ENCODE measurements at regions not wholly inside any gene's neighbourhood (a gene's known extent, or its start where the extent isn't known, plus 50 kb on each side); places are given as distances from the start of the nearest gene placed in this dataset.

DNA sequence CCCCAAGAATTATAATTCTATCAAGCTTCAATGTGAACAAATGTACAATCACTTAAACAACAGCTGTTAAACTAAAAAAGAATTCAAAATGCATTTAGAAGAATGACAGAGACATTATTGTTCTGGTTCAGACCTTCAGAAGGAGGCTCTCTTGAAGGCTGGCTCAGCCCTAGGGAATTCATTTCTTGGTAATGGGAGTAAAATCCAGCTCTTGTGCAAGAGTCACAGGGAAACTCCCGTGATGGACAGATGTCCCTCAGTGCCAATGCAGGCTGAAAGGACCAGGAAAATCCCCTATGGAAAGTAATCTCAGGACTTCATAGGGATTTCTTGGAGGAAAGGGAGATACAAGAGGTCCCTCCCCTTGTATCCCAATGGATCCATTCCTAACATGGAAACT is 149.9 kb upstream of the STT3B start:
- H3K79me2 ChIP-seq (ENCODE audit: insufficient read depth, low read length): no peaks in the 10 kb centered on the region
- in situ Hi-C loops (cut with HindIII; ENCODE audit: extremely low pct_ligation_motif_present, low pct_unique_long_range_greater_than_20kb) (no loop called here), intact Hi-C loops (cut with micrococcal nuclease; ENCODE audit: unreplicated experiment) (no loop called here)
- POLR2A ChIA-PET: no interaction called here
- H3K4me2 ChIP-seq (ENCODE audit: low read depth, low read length): no peak overlapping the region
- no peaks in the 10 kb centered on the region for H4K20me1 ChIP-seq (ENCODE audit: insufficient read depth, low read length)
- WGBS (ENCODE audit: low lambda C conversion rate): 26% methylated on average over 1 of the region's 1 CpG
- CTCF ChIA-PET (ENCODE audit: low intra/inter-chr PET ratio, low total read pairs): no interaction called here
- H3K36me3 ChIP-seq (replicated peaks in 1 of 2; ENCODE audit: control insufficient read depth in 1 of 2, insufficient read depth in 2 of 2, low read length in 2 of 2): no peaks in the 10 kb centered on the region
- FAIRE-seq (no peak), DNase-seq (ENCODE audit: low spot score) (no peak), ATAC-seq (no peak)
- no TSS peak for BruUV-seq (replicated peaks)
- peaks cover 9% of the 10 kb centered on the region for H3K4me1 ChIP-seq (ENCODE audit: insufficient read depth, low read length)
- H3K9me3 ChIP-seq (ENCODE audit: low read length): no peaks in the 10 kb centered on the region
- H3K4me3 ChIP-seq (replicated peaks in 1 of 3; ENCODE audit: insufficient read depth in 1 of 3, low read depth in 2 of 3, low read length in 3 of 3): no peak overlapping the region
- H3K27me3 ChIP-seq (ENCODE audit: control insufficient read depth in 1 of 2, insufficient read depth in 2 of 2, low read length in 2 of 2): no peaks in the 10 kb centered on the region
- H2AFZ ChIP-seq (ENCODE audit: low read length): no peak overlapping the region
- H3K9ac ChIP-seq (ENCODE audit: insufficient read depth, low read depth, low read length): no peak overlapping the region
- TF ChIP-seq CEBPB (IDR thresholded peaks at IDR 0.05; ENCODE audit: borderline replicate concordance, low read depth, low read length) (peak; percentile 44; the same call in 1 of the 2 replicates), CCDC6 (CRISPR knock-in tag; IDR thresholded peaks at IDR 0.05) (no peak)
- TF ChIP-seq, protein P1, sequence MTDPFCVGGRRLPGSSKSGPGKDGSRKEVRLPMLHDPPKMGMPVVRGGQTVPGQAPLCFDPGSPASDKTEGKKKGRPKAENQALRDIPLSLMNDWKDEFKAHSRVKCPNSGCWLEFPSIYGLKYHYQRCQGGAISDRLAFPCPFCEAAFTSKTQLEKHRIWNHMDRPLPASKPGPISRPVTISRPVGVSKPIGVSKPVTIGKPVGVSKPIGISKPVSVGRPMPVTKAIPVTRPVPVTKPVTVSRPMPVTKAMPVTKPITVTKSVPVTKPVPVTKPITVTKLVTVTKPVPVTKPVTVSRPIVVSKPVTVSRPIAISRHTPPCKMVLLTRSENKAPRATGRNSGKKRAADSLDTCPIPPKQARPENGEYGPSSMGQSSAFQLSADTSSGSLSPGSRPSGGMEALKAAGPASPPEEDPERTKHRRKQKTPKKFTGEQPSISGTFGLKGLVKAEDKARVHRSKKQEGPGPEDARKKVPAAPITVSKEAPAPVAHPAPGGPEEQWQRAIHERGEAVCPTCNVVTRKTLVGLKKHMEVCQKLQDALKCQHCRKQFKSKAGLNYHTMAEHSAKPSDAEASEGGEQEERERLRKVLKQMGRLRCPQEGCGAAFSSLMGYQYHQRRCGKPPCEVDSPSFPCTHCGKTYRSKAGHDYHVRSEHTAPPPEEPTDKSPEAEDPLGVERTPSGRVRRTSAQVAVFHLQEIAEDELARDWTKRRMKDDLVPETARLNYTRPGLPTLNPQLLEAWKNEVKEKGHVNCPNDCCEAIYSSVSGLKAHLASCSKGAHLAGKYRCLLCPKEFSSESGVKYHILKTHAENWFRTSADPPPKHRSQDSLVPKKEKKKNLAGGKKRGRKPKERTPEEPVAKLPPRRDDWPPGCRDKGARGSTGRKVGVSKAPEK (CRISPR knock-in tag; IDR thresholded peaks at IDR 0.05; ENCODE audit: borderline replicate concordance): no peak
- H3K27ac ChIP-seq (ENCODE audit: extremely low read length, insufficient read depth, low read length): no peak overlapping the region

DNA sequence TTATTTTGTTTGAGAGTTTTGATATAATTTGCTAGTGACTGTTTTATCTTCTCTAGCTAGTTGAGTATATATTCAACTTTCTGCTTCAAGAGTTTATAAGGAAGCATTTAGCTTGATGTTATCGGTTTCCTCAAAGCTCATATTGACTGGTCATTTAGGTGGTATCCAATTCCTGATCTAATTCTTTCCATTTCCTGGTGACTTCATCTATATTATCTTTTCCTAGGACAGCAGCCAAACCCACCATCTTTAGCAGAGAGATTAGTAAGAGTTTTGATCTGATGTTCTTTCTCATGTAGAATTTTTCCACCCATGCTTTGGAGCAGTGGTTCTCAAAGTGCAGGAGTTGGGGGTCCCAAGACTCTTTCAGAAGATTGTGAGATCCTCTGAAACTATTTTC is 148.6 kb upstream of the STT3B start:
- no peaks in the 10 kb centered on the region for H3K79me2 ChIP-seq (ENCODE audit: insufficient read depth, low read length)
- intact Hi-C loops (cut with micrococcal nuclease; ENCODE audit: unreplicated experiment): no loop called here
- H4K20me1 ChIP-seq (ENCODE audit: insufficient read depth, low read length): no peaks in the 10 kb centered on the region
- WGBS (ENCODE audit: low lambda C conversion rate): 97% methylated on average over 1 of the region's 1 CpG
- H2AFZ ChIP-seq (ENCODE audit: low read length): no peak overlapping the region
- no peak overlapping the region for H3K9ac ChIP-seq (ENCODE audit: insufficient read depth, low read depth, low read length)
- BruUV-seq (replicated peaks): no TSS peak
- H3K9me3 ChIP-seq (ENCODE audit: low read length): no peaks in the 10 kb centered on the region
- no peak for DNase-seq (ENCODE audit: low spot score)
- no peak for ATAC-seq
- H3K4me3 ChIP-seq (replicated peaks in 1 of 3; ENCODE audit: insufficient read depth in 1 of 3, low read depth in 2 of 3, low read length in 3 of 3): no peak overlapping the region
- CTCF ChIA-PET (ENCODE audit: low intra/inter-chr PET ratio, low total read pairs): no interaction called here
- H3K4me2 ChIP-seq (ENCODE audit: low read depth, low read length): no peak overlapping the region
- POLR2A ChIA-PET: no interaction called here
- no peaks in the 10 kb centered on the region for H3K4me1 ChIP-seq (ENCODE audit: insufficient read depth, low read length)
- no peaks in the 10 kb centered on the region for H3K36me3 ChIP-seq (replicated peaks in 1 of 2; ENCODE audit: control insufficient read depth in 1 of 2, insufficient read depth in 2 of 2, low read length in 2 of 2)
- no peaks in the 10 kb centered on the region for H3K27me3 ChIP-seq (ENCODE audit: control insufficient read depth in 1 of 2, insufficient read depth in 2 of 2, low read length in 2 of 2)
- H3K27ac ChIP-seq (ENCODE audit: extremely low read length, insufficient read depth, low read length): no peak overlapping the region
- in situ Hi-C loops (cut with HindIII; ENCODE audit: extremely low pct_ligation_motif_present, low pct_unique_long_range_greater_than_20kb): no loop called here
- no peak for FAIRE-seq
- TF ChIP-seq ZNF256 (CRISPR knock-in tag; conservative IDR thresholded peaks at IDR 0.05): no peak
- TF ChIP-seq, protein P2, sequence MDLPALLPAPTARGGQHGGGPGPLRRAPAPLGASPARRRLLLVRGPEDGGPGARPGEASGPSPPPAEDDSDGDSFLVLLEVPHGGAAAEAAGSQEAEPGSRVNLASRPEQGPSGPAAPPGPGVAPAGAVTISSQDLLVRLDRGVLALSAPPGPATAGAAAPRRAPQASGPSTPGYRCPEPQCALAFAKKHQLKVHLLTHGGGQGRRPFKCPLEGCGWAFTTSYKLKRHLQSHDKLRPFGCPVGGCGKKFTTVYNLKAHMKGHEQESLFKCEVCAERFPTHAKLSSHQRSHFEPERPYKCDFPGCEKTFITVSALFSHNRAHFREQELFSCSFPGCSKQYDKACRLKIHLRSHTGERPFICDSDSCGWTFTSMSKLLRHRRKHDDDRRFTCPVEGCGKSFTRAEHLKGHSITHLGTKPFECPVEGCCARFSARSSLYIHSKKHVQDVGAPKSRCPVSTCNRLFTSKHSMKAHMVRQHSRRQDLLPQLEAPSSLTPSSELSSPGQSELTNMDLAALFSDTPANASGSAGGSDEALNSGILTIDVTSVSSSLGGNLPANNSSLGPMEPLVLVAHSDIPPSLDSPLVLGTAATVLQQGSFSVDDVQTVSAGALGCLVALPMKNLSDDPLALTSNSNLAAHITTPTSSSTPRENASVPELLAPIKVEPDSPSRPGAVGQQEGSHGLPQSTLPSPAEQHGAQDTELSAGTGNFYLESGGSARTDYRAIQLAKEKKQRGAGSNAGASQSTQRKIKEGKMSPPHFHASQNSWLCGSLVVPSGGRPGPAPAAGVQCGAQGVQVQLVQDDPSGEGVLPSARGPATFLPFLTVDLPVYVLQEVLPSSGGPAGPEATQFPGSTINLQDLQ (CRISPR knock-in tag; IDR thresholded peaks at IDR 0.05): no peak
- no peak for TF ChIP-seq RBAK (CRISPR knock-in tag; IDR thresholded peaks at IDR 0.05)
- no peak for TF ChIP-seq HMGA1 (CRISPR knock-in tag; conservative IDR thresholded peaks at IDR 0.05)
- no peak for TF ChIP-seq ZNF205 (CRISPR knock-in tag; IDR thresholded peaks at IDR 0.05)
- TF ChIP-seq SIN3A (IDR thresholded peaks at IDR 0.05; ENCODE audit: borderline replicate concordance, low read depth, low read length): no peak
- no peak for TF ChIP-seq ZKSCAN1 (IDR thresholded peaks at IDR 0.05; ENCODE audit: low read length)
- TF ChIP-seq, protein P3, sequence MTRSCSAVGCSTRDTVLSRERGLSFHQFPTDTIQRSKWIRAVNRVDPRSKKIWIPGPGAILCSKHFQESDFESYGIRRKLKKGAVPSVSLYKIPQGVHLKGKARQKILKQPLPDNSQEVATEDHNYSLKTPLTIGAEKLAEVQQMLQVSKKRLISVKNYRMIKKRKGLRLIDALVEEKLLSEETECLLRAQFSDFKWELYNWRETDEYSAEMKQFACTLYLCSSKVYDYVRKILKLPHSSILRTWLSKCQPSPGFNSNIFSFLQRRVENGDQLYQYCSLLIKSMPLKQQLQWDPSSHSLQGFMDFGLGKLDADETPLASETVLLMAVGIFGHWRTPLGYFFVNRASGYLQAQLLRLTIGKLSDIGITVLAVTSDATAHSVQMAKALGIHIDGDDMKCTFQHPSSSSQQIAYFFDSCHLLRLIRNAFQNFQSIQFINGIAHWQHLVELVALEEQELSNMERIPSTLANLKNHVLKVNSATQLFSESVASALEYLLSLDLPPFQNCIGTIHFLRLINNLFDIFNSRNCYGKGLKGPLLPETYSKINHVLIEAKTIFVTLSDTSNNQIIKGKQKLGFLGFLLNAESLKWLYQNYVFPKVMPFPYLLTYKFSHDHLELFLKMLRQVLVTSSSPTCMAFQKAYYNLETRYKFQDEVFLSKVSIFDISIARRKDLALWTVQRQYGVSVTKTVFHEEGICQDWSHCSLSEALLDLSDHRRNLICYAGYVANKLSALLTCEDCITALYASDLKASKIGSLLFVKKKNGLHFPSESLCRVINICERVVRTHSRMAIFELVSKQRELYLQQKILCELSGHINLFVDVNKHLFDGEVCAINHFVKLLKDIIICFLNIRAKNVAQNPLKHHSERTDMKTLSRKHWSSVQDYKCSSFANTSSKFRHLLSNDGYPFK (CRISPR knock-in tag; IDR thresholded peaks at IDR 0.05; ENCODE audit: borderline replicate concordance): no peak
- no peak for TF ChIP-seq ZNF317 (CRISPR knock-in tag; IDR thresholded peaks at IDR 0.05)

All from HepG2 (cell line).